ENCODE measurements at regions not wholly inside any gene's neighbourhood (a gene's known extent, or its start where the extent isn't known, plus 50 kb on each side); places are given as distances from the start of the nearest gene placed in this dataset.

DNA sequence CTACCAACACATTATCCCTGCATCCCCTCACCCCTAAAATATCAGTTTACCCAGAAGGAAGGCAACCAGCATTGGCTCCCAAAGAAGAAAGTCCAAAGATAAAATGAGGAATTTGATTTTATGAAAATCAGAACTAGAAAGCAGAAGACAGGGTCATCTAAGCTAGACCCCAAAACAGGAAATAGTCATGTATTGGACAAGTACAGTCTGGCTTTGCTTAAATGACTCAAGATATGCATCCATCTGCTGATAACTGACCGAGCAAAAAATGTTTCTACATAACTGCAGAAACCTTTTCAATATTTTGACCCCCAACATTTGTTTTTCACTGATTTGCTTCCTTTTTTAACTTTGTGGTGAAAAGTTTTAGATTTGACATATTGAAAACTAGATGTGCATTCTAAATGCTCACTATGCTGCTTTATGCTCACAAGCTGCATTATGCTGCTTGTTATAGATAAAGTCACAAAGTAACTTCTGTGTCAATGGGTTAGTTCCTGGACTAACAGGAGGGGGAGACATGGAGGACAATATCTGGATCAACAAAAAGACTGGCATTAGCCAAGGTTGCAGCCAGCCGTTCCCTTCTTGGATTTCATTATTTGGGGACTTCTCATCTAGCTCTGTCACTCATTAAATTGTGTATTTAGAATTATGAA, 227.0 kb downstream of the INHBA start:
- Histone ChIP-seq H3K36me3 (no peaks in the 10 kb centered on the region), H3K9me3 (no peaks in the 10 kb centered on the region), H3K27me3 (no peaks in the 10 kb centered on the region), H3K27ac (no peak overlapping the region), H3K4me1 (no peaks in the 10 kb centered on the region), H3K4me3 (no peak overlapping the region)
- 67 to 75% methylated on average over 2 of the region's 2 CpGs for WGBS, 2 donors
- DNase-seq, result no peak
- intact Hi-C loops (cut with DNase I), result no loop called here
- no peak for TF ChIP-seq POLR2A (IDR thresholded peaks at IDR 0.05)
- TF ChIP-seq, protein P1, sequence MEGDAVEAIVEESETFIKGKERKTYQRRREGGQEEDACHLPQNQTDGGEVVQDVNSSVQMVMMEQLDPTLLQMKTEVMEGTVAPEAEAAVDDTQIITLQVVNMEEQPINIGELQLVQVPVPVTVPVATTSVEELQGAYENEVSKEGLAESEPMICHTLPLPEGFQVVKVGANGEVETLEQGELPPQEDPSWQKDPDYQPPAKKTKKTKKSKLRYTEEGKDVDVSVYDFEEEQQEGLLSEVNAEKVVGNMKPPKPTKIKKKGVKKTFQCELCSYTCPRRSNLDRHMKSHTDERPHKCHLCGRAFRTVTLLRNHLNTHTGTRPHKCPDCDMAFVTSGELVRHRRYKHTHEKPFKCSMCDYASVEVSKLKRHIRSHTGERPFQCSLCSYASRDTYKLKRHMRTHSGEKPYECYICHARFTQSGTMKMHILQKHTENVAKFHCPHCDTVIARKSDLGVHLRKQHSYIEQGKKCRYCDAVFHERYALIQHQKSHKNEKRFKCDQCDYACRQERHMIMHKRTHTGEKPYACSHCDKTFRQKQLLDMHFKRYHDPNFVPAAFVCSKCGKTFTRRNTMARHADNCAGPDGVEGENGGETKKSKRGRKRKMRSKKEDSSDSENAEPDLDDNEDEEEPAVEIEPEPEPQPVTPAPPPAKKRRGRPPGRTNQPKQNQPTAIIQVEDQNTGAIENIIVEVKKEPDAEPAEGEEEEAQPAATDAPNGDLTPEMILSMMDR (IDR thresholded peaks at IDR 0.05), result no peak
- TF ChIP-seq POLR2AphosphoS5 (IDR thresholded peaks at IDR 0.05), result no peak
- no peak for TF ChIP-seq EP300 (IDR thresholded peaks at IDR 0.05)

DNA sequence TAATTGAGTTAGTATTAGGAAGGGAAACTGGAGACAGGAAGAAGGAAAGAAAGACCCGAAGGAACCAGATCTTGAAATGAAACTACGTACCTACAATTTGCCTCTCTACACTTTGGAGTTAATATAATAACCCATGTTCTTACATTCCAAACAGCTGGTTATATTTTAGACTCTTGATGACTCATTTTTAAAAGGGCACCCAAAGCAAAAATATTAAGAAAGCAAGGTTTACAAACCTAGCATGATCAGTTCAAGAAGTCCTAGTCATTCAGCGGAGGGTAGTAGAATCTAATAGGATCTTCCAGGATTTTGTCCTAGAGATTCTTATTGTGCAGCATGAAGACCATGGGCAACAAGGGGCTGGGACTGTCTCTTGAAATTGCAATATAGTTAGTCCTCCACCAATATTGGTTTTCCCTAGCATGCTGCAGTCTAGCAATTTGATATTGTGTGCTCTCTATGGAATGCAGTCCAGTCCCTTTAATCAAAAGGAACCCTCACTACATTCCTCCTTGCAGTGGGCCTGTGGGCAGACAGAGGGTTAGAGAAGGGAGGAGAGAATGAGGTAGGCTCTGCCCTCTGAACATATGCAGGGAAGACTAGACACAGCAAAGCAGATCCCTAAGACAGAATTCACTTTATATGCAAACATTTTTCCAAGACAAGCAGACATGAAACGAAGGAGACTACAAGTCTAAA, 230.3 kb downstream of the INHBA start:
- no peaks in the 10 kb centered on the region for H3K9me3 ChIP-seq
- H3K27ac ChIP-seq, result no peak overlapping the region
- DNase-seq, result no peak
- no peaks in the 10 kb centered on the region for H3K4me1 ChIP-seq
- no peak overlapping the region for H3K4me3 ChIP-seq
- no peaks in the 10 kb centered on the region for H3K27me3 ChIP-seq
- WGBS, 2 donors, result 83 to 84% methylated on average over 4 of the region's 4 CpGs
- no peaks in the 10 kb centered on the region for H3K36me3 ChIP-seq
- TF ChIP-seq POLR2A (IDR thresholded peaks at IDR 0.05) (no peak), EP300 (IDR thresholded peaks at IDR 0.05) (no peak), POLR2AphosphoS5 (IDR thresholded peaks at IDR 0.05) (no peak)
- TF ChIP-seq, protein P1 (IDR thresholded peaks at IDR 0.05), result no peak
- intact Hi-C loops (cut with DNase I), result no loop called here

DNA sequence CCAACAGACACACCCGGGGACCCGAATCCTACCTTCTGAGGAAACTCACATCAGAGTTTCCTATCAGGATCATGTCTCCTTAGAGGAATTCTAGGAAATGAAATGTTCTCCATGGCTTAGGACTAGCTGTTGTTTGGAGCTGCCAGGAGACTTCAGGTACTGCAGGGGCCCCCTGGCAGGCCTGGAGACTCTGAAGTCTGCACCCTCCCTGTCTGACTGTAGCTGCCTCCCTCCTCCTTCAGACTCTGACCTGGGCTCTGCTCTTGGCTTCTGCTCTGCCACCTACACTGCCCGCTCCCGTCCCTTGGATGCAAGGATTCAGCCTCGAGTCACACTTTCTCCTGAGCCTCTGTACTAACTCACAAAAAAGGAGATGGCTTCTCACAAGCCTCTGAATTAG, 232.8 kb downstream of the INHBA start:
- H3K9me3 ChIP-seq, result no peaks in the 10 kb centered on the region
- no peaks in the 10 kb centered on the region for H3K36me3 ChIP-seq
- intact Hi-C loops (cut with DNase I), result no loop called here
- DNase-seq, result no peak
- 88 to 92% methylated on average over 5 of the region's 5 CpGs for WGBS, 2 donors
- H3K27me3 ChIP-seq, result no peaks in the 10 kb centered on the region
- no peak overlapping the region for H3K4me3 ChIP-seq
- no peak overlapping the region for H3K27ac ChIP-seq
- H3K4me1 ChIP-seq, result no peaks in the 10 kb centered on the region
- TF ChIP-seq, protein P1 (IDR thresholded peaks at IDR 0.05), result no peak

DNA sequence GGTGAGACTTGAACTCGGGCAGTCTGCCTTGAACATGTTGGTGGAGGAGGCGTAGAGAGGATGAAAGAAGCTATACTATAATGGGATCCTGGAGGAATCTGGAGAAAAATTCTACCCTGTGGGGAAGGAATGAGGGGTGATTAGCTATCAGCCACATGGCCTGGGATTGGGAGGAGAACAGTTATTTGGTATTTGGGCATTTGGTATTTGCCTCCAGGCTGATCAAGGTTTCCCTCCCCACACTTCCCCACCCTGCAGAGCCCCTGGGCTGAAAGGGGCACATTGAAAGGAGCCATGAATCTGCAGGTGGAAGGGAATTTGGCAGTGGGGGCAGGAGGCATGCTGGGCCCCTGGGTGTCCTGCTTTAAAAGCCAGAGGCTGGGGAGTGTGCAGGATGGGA, 235.3 kb downstream of the INHBA start:
- Histone ChIP-seq H3K4me1 (no peaks in the 10 kb centered on the region), H3K4me3 (no peak overlapping the region), H3K36me3 (no peaks in the 10 kb centered on the region), H3K9me3 (no peaks in the 10 kb centered on the region), H3K27me3 (no peaks in the 10 kb centered on the region), H3K27ac (no peak overlapping the region)
- no peak for DNase-seq
- TF ChIP-seq POLR2A (IDR thresholded peaks at IDR 0.05) (no peak), POLR2AphosphoS5 (IDR thresholded peaks at IDR 0.05) (no peak), EP300 (IDR thresholded peaks at IDR 0.05) (no peak)
- TF ChIP-seq, protein P1 (IDR thresholded peaks at IDR 0.05), result no peak
- intact Hi-C loops (cut with DNase I), result no loop called here
- 93 to 94% methylated on average over 2 of the region's 2 CpGs for WGBS, 2 donors

Data from sigmoid colon (tissue), 6 donors.